ENCODE measurements at regions not wholly inside any gene's neighbourhood (a gene's known extent, or its start where the extent isn't known, plus 50 kb on each side); places are given as distances from the start of the nearest gene placed in this dataset.

GRCh38 chr3:166554023-166554422 lies 716.8 kb upstream of the BCHE start:
- Histone ChIP-seq H3K4me3 (replicated peaks in 1 of 3; ENCODE audit: low read depth in 2 of 3, low read length in 3 of 3) (no peak overlapping the region), H3K79me2 (ENCODE audit: insufficient read depth, low read length) (no peaks in the 10 kb centered on the region), H3K9me3 (replicated peaks in 1 of 2; ENCODE audit: control insufficient read depth in 1 of 2, insufficient read depth in 1 of 2, low read length in 2 of 2) (peaks cover 0 to 2% of the 10 kb centered on the region in 2 donors), H4K20me1 (ENCODE audit: insufficient read depth, low read length) (no peaks in the 10 kb centered on the region), H3K27ac (ENCODE audit: low read depth in 1 of 2, low read length in 2 of 2) (no peak overlapping the region), H3K27me3 (ENCODE audit: control insufficient read depth in 2 of 2, insufficient read depth in 2 of 2, low read length in 2 of 2) (no peaks in the 10 kb centered on the region), H3K4me1 (ENCODE audit: control insufficient read depth in 1 of 2, insufficient read depth in 2 of 2, low read length in 2 of 2) (no peaks in the 10 kb centered on the region), H2AFZ (ENCODE audit: insufficient read depth, low read depth, low read length, poor library complexity, severe bottlenecking) (no peak overlapping the region), H3K9ac (ENCODE audit: insufficient read depth, low read length, poor library complexity, severe bottlenecking) (no peak overlapping the region), H3K36me3 (replicated peaks in 1 of 2; ENCODE audit: control insufficient read depth in 1 of 2, insufficient read depth in 2 of 2, low read length in 2 of 2) (no peaks in the 10 kb centered on the region), H3K4me2 (replicated peaks; ENCODE audit: extremely low read depth, low read length, poor library complexity, severe bottlenecking) (no peak overlapping the region)
- intact Hi-C loops (cut with micrococcal nuclease): no loop called here
- Mint-ChIP-seq H3K36me3 (no peaks in the 10 kb centered on the region), H3K4me3 (no peak overlapping the region), H3K4me1 (no peaks in the 10 kb centered on the region), H3K27me3 (ENCODE audit: low read depth in 3 of 3) (no peaks in the 10 kb centered on the region), H3K27ac (no peak overlapping the region), H3K9me3 (peaks cover 0 to 7% (median 2%) of the 10 kb centered on the region in 7 donors)
- DNase-seq: no peak
- TF ChIP-seq CTCF (IDR thresholded peaks at IDR 0.05): no peak
- WGBS (ENCODE audit: insufficient coverage): 100% methylated on average over 1 of the region's 1 CpG

DNA sequence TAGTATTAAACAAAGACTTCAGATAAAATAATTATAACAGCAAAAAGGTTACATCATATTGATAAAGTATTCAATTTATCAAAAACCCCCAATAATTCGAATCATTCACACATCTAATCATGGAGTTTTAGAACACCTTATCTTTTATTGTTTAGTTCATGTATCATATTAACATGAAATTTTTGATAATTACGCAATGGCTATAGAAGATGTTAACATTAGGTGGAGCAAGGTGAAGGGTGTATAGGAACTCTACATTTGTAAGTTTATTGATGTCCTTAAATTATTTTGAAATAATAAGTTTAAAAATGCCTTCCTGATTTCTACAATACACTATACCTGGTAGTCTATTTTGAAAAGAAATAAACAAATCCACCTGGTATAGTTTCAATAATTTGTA lies 696.5 kb upstream of the BCHE start:
- Histone ChIP-seq H3K79me2 (ENCODE audit: insufficient read depth, low read length) (no peaks in the 10 kb centered on the region), H3K9me3 (replicated peaks in 1 of 2; ENCODE audit: control insufficient read depth in 1 of 2, insufficient read depth in 1 of 2, low read length in 2 of 2) (peaks cover 8 to 22% of the 10 kb centered on the region in 2 donors), H3K4me3 (replicated peaks in 1 of 3; ENCODE audit: low read depth in 2 of 3, low read length in 3 of 3) (no peak overlapping the region), H3K27me3 (ENCODE audit: control insufficient read depth in 2 of 2, insufficient read depth in 2 of 2, low read length in 2 of 2) (no peaks in the 10 kb centered on the region), H3K27ac (ENCODE audit: low read depth in 1 of 2, low read length in 2 of 2) (no peak overlapping the region), H3K9ac (ENCODE audit: insufficient read depth, low read length, poor library complexity, severe bottlenecking) (no peak overlapping the region), H3K36me3 (replicated peaks in 1 of 2; ENCODE audit: control insufficient read depth in 1 of 2, insufficient read depth in 2 of 2, low read length in 2 of 2) (no peaks in the 10 kb centered on the region), H2AFZ (ENCODE audit: insufficient read depth, low read depth, low read length, poor library complexity, severe bottlenecking) (no peak overlapping the region), H3K4me1 (ENCODE audit: control insufficient read depth in 1 of 2, insufficient read depth in 2 of 2, low read length in 2 of 2) (no peaks in the 10 kb centered on the region), H4K20me1 (ENCODE audit: insufficient read depth, low read length) (no peaks in the 10 kb centered on the region), H3K4me2 (replicated peaks; ENCODE audit: extremely low read depth, low read length, poor library complexity, severe bottlenecking) (no peak overlapping the region)
- no peak for TF ChIP-seq CTCF (IDR thresholded peaks at IDR 0.05)
- Mint-ChIP-seq H3K9me3 (peaks cover 6 to 19% (median 10%) of the 10 kb centered on the region in 7 donors), H3K4me3 (no peak overlapping the region), H3K27me3 (ENCODE audit: low read depth in 3 of 3) (no peaks in the 10 kb centered on the region), H3K4me1 (no peaks in the 10 kb centered on the region), H3K36me3 (no peaks in the 10 kb centered on the region), H3K27ac (no peak overlapping the region)
- WGBS (ENCODE audit: insufficient coverage): no CpG with 5 or more reads among the region's 2 CpGs
- intact Hi-C loops (cut with micrococcal nuclease): no loop called here
- no peak for DNase-seq

All from CD14-positive monocyte (primary cell).